ENCODE measurements at regions not wholly inside any gene's neighbourhood (a gene's known extent, or its start where the extent isn't known, plus 50 kb on each side); places are given as distances from the start of the nearest gene placed in this dataset.

- no peak for TF ChIP-seq POLR2A (IDR thresholded peaks at IDR 0.05)
- TF ChIP-seq CTCF (IDR thresholded peaks at IDR 0.05) = no peak
These were observed 231.1 kb upstream of the RUNX1 start for GRCh38 chr21:35280231-35280630.
